CD1c-positive myeloid dendritic cell (primary cell): ENCODE measurements at regions not wholly inside any gene's neighbourhood (a gene's known extent, or its start where the extent isn't known, plus 50 kb on each side); places are given as distances from the start of the nearest gene placed in this dataset.

Source experiments
- DNase-seq: peaks from one replicate; pipeline ENCODE4 v3.0.0-alpha.2; 2016; ENCODE audit errors: extremely low spot score

- DNase-seq: no peak
Observed at GRCh38 chr6:156057869-156058268, 602.2 kb upstream of the NOX3 start.

DNA sequence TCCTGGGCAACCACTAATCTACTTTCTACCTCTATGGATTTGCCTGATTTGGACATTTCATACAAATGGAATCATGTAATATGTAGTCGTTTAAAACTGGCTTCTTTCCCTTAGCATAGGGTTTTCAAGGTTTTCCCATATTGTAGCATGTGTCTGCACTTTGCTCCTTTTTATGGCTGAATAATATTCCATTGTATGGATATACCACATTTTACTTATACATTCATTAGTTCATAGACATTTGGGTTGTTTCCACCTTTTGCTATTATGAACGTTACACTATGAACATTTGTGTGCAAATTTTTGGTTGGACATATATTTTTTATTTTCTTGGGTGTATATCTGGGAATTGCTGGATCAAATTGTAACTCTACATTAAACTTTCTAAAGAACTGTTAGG is 600.4 kb upstream of the NOX3 start:
- DNase-seq: no peak

DNA sequence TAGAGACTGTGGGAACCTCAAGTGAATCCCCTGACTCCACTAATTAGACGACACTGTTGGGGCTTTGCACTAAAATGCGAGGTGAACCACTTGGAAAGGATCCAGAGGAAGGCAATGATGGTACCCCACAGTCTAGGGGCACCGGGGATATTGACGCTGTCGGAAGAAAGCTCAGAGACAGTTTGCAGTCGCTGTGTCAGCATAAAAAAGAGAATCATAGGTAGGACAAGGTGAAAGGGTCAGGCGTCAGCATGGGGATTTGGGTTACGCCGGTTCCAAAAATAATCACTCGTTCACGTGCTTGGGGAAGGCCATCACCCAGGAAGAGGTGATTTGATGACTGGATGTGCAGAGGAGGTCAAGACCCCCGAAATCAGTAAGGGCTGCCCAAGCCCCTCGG is 598.0 kb upstream of the NOX3 start:
- DNase-seq: no peak

DNA sequence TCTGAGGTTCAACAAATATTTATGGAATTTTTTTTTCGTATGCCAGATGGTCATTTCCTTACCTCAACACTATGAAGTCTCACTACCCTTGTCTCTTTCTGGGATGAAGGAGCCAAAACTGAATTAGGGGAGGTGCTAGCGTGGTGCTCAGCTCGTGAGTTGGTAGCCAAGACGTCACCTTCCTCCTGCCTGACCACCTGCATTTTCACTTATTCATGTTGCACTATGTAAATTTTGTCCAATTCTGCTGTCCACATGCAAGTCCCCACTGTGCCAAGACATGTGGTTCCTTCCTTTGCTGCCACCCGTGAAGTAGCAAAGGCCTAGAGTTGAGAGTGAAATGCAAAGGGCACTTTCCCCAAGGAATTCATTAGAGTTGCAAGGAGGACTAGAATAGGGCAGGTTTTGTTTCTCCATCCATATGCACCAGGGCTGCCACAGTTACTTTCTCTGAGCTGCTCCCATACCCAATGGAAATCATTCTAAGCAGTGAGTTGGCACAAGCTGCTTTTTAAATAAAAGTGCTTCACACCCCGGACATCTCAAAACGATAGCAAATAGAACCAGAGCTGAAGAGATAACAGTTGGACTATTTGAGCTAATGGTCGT is 591.3 kb upstream of the NOX3 start:
- no peak for DNase-seq

DNA sequence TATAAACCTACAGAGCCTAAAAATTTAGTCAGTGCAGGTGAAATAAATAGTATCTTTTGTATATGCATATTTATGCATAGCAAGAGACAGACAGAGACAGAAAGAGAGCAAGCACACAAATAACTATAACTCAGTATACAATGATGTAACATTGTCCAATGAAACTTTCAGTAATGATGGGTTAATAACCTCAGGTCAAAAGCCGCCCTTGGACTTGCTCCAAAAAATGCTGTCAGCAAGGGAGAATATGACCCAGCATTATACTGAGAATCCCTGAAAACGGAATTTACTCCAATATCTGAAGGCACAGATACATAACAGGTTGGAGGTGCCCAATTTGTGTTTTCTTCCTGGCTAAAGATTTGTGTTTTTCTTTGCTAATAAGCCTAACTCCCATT is 590.6 kb upstream of the NOX3 start:
- no peak for DNase-seq

- DNase-seq: no peak
Observed at GRCh38 chr6:156045401-156046267, 590.0 kb upstream of the NOX3 start.

DNA sequence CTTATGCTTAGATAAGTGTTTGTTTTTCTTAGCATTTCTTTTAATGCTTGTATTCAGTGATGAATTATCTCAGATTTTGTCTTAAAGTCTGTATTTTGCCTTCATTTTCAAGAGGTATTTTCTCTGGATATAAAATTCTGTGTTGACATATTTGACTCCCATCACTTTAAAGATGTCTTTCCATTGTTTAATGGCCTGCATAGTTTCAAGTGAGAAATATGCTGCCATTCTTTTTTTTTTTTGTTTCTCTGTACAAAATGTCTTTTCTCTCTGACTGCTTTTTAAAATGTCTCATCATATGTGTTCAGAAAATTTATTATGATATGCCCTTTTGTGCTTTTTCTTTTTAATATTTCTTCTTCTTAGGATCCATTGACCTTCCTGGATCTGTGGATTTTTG is 578.0 kb upstream of the NOX3 start:
- no peak for DNase-seq

DNA sequence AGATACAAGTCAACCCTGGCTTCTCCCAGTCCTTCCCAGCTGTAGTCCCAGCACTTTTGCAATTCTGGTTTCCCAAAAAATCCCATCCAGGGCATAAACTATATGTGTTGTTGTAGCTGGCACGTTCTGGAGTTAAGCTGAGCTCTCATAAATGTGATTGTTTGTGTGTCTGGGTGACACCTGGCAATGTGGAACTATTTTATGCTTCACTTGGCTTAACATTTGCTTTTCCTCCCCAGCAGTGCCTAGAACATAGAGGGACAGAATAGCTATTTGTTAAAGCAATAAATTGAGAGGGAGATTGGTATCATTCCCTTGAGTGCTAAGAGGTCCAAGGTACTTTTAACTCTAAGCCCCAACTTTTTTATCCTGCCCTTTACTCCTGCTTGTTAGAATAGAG is 575.9 kb upstream of the NOX3 start:
- no peak for DNase-seq

DNA sequence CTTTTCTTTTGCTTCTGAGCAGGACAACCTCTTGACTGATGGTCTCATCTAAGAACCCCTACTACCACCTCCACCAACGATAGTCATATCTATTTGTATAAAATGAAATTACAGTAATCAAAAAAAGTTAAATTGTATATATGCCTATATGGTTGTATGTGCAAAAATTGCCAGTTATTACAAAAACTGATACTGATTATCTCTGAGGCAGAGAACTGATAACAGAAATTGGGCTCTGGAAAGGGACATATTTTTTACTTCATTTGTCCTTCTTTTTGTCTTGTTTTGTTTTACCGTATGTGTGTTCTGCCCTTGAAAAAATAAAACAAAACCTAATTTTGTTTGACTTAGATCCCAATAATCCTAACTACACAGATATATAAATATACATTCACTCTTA is 574.4 kb upstream of the NOX3 start:
- DNase-seq: no peak

DNA sequence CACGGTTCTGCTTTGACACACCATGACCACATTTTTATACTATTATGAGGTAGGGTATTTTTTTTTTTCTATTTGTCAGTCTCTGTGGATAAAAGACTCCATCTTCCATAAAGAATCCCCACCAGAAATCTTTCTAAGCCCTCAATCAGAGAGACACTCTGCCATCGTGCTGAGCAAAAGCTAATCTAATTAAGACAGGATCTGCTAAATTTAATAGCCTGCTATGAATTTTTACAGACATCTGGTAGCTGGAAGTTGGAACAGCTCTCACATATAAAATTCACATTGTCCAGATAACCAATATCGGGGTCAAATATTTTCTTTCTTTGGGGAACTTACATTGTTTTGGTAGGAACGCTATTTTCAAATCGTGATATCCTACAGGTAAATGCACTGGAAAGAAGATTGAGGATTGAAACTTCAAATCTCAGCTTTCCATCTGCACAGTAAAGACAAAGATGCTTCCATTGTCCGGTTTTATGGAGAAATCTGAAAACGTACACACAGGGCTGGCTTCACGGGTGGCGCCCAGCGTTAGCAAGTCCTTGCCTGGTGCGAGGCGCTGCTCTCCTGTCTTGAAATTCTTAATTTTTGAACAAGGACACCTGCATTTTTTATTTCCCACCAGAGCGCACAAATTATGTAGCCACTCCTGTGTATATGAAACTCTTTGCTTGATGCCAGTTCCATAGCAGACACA is 573.8 kb upstream of the NOX3 start:
- DNase-seq: no peak

DNA sequence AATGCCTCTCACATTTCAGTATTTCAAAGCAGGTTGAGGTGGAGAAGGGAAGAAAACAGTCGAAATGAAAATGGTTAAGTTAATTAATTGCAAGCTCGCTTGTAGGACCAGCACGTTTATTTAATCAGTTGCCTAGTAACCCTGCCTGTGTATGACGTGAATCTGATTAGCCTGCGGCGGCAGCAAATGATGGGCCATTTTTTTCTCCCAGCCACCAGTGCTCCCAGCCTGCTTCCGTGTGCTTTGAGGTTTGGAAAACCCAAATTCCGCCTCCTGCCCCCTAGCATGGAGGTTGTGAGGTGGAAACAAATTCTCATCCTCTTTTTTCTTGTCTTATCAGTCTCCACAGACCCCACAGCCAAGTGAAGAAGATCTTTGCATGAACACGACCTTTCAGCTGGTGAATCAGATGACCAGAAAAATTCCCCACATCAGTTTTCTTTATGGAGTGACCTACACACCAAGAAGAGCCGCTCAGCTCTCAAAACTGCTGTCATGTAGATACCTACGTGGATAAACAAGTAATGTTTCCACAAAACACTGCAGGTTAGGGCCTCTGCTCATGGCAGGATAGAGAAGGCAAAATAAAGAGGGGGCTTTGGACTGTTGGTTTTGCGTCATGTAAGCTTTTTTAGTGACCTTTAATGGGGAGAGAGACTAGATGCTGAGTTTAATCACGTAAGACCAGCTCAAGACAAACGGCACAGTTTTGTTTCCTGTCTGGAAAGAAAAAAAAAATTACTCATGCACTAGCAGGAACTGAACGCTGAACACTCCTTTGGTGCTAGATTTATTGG is 572.9 kb upstream of the NOX3 start:
- DNase-seq: no peak

DNA sequence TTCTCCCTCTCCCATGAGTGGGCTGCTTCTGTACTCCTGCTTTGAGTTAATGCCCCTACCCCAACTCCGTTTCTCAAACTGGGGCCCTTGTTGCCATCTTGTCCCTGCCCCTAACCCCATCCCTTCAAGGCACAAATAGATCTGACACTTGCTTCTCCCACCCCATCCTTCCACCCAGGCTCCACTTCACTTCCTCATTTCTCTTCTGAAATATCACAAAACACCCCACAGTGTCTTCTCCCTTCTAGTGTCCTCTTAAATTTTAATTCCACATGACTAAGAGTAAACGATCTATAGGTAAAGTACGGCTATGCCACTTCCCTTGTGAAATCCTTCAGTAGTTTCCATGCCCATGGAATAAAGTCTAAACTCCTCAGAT is 571.6 kb upstream of the NOX3 start:
- DNase-seq: no peak

- no peak for DNase-seq
Observed at GRCh38 chr6:156026486-156027247, 571.0 kb upstream of the NOX3 start.

DNA sequence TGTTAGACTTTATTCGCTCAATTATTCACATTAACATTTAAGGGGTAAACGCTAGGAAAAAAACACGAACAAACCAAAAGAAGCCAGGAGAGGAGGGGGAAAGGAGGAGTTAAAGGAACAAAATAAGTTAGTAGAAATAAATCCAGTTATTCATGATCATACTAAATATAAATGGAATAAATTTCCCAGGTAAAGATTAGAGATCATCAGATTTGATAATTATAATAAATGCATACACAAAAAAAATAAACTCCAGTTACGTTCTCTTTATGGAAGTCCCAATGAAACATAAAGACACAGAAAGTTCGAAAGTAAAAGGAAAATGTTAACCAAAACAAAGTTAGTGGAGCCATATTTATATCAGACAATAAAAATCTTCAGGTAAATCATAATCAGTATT is 568.7 kb upstream of the NOX3 start:
- no peak for DNase-seq

DNA sequence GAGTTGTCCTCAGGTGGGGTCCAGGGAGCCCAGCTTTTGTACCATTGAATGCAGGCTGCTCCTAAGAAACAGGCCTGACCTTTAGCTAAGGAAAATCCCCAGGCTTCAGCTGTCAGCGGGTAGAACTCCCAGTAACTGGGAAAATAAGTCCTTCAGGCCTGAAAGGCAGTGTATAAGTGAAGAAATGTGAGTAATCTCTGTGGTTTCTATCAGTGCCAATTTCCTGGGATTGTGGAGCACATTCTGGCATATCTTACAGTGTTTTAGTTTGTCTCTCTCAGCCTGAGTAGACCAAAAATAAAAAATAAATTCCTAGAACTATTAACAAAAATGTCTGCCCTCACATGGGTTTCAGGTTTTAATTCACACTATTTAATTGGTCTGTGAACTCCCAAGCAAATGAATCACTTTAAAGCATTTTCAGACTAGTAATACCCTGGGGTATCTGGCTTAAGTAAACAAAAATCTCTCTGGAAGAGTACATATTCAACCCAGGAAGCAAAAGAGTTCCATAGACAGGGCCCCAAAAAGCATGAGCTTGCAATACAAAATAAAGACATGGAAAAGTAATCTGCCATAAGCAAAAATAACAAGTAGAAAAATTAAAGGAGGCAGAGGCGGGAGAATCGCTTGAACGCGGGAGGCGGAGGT is 566.2 kb upstream of the NOX3 start:
- no peak for DNase-seq

- DNase-seq: no peak
Observed at GRCh38 chr6:156017838-156018237, 562.2 kb upstream of the NOX3 start.

- no peak for DNase-seq
Observed at GRCh38 chr6:156016186-156016976, 560.7 kb upstream of the NOX3 start.

DNA sequence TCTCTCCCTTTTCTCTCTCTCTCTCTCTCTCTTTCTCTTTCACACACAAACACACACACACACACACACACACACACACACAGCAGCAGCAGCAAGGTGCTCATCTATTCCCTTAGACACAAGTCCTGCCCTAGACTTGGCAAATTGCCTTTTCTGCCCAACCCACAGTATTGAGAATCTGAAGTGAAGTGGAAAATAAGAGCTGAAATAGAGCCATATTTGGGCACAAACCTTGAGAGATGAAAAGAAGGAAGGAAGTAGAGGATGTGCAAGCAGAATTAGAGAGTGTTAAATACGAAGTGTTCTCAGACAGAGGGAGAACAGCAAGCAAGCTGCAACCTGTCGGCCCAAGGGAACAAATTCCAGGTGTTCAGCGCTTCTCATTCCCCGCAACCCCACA is 557.5 kb upstream of the NOX3 start:
- DNase-seq: no peak

DNA sequence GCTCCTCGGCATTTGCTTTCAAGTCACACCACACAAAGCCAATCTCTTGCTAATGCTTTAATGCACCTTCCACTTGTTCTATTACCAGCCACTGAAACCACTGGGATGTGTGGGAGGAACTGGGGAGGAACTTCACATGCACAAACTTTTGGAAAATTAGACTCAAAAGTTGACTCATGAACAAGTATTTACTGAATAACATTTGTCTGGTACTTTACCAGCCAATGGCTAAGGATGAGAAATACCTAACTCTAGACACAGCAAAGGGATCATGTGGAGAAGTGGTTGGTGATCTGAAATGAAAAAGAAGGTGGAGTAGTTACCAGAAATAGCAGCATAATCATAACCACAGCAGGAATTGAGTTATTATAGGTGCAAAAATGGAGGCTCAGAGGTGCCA is 554.0 kb upstream of the NOX3 start:
- no peak for DNase-seq

DNA sequence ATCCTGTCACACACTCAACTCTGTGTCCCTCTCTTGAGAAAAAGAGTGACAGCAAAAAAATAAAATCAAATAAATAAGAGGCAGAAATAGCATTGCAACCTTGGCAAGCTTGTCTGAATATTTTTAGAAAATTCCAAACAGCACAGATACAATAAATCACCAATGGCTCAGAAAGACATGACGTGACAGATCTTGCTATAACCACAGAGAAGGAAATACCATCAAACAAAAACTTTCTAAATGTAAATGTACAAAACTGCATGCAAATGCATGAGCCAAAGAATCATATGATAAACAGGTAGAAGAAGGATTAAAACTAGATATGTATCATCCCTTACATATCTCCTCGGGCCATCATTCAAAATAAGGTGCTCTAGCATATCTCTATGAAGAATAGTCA is 549.2 kb upstream of the NOX3 start:
- DNase-seq: no peak
